ENCODE measurements at regions not wholly inside any gene's neighbourhood (a gene's known extent, or its start where the extent isn't known, plus 50 kb on each side); places are given as distances from the start of the nearest gene placed in this dataset.

- Mint-ChIP-seq H3K27ac (ENCODE audit: unreplicated experiment) (no peak overlapping the region), H3K4me1 (peaks cover 13% of the 10 kb centered on the region), H3K9me3 (no peaks in the 10 kb centered on the region), H3K4me3 (no peak overlapping the region), H3K36me3 (ENCODE audit: low read depth) (no peaks in the 10 kb centered on the region), H3K27me3 (ENCODE audit: low read depth) (no peaks in the 10 kb centered on the region)
- DNase-seq (ENCODE audit: low read depth, low spot score), result no peak
- no peak for TF ChIP-seq CTCF (conservative IDR thresholded peaks at IDR 0.05)
Measured at GRCh38 chr9:82673919-82674318, 389.0 kb downstream of the RASEF start.

GRCh38 chr9:82675102-82675501 is 387.8 kb downstream of the RASEF start:
- H3K4me3 Mint-ChIP-seq, result no peak overlapping the region
- no peak for DNase-seq (ENCODE audit: low read depth, low spot score)
- no peaks in the 10 kb centered on the region for H3K36me3 Mint-ChIP-seq (ENCODE audit: low read depth)
- no peak for TF ChIP-seq CTCF (conservative IDR thresholded peaks at IDR 0.05)
- peaks cover 3% of the 10 kb centered on the region for H3K4me1 Mint-ChIP-seq
- no peaks in the 10 kb centered on the region for H3K27me3 Mint-ChIP-seq (ENCODE audit: low read depth)
- H3K27ac Mint-ChIP-seq (ENCODE audit: unreplicated experiment), result no peak overlapping the region
- no peaks in the 10 kb centered on the region for H3K9me3 Mint-ChIP-seq

- no peaks in the 10 kb centered on the region for H3K9me3 Mint-ChIP-seq
- H3K4me1 Mint-ChIP-seq, result no peaks in the 10 kb centered on the region
- no peak overlapping the region for H3K27ac Mint-ChIP-seq (ENCODE audit: unreplicated experiment)
- no peak for TF ChIP-seq CTCF (conservative IDR thresholded peaks at IDR 0.05)
- no peak for DNase-seq (ENCODE audit: low read depth, low spot score)
- no peak overlapping the region for H3K4me3 Mint-ChIP-seq
- no peaks in the 10 kb centered on the region for H3K36me3 Mint-ChIP-seq (ENCODE audit: low read depth)
- H3K27me3 Mint-ChIP-seq (ENCODE audit: low read depth), result no peaks in the 10 kb centered on the region
Measured at GRCh38 chr9:82675605-82676004, 387.3 kb downstream of the RASEF start.

GRCh38 chr9:82677086-82677485 is 385.9 kb downstream of the RASEF start:
- no peak overlapping the region for H3K27ac Mint-ChIP-seq (ENCODE audit: unreplicated experiment)
- no peak for TF ChIP-seq CTCF (conservative IDR thresholded peaks at IDR 0.05)
- H3K9me3 Mint-ChIP-seq, result no peaks in the 10 kb centered on the region
- no peaks in the 10 kb centered on the region for H3K27me3 Mint-ChIP-seq (ENCODE audit: low read depth)
- no peak for DNase-seq (ENCODE audit: low read depth, low spot score)
- no peaks in the 10 kb centered on the region for H3K4me1 Mint-ChIP-seq
- H3K4me3 Mint-ChIP-seq, result no peak overlapping the region
- H3K36me3 Mint-ChIP-seq (ENCODE audit: low read depth), result no peaks in the 10 kb centered on the region

- Mint-ChIP-seq H3K4me3 (no peak overlapping the region), H3K27ac (ENCODE audit: unreplicated experiment) (no peak overlapping the region), H3K9me3 (no peaks in the 10 kb centered on the region), H3K36me3 (ENCODE audit: low read depth) (no peaks in the 10 kb centered on the region), H3K27me3 (ENCODE audit: low read depth) (no peaks in the 10 kb centered on the region), H3K4me1 (no peaks in the 10 kb centered on the region)
- no peak for DNase-seq (ENCODE audit: low read depth, low spot score)
- no peak for TF ChIP-seq CTCF (conservative IDR thresholded peaks at IDR 0.05)
Measured at GRCh38 chr9:82679472-82679871, 383.5 kb downstream of the RASEF start.

Measured in neural crest cell (in vitro differentiated cells).